ENCODE measurements at regions not wholly inside any gene's neighbourhood (a gene's known extent, or its start where the extent isn't known, plus 50 kb on each side); places are given as distances from the start of the nearest gene placed in this dataset.

- Histone ChIP-seq H3K36me3 (no peaks in the 10 kb centered on the region), H3K27ac (no peak overlapping the region), H3K4me3 (no peak overlapping the region), H3K4me1 (no peaks in the 10 kb centered on the region), H3K9me3 (no peaks in the 10 kb centered on the region), H3K27me3 (no peaks in the 10 kb centered on the region)
- TF ChIP-seq POLR2A (IDR thresholded peaks at IDR 0.05) (no peak), CTCF (IDR thresholded peaks at IDR 0.05 in 4 of 5, conservative IDR thresholded peaks at IDR 0.05 in 1 of 5) (no peak)
- intact Hi-C loops (cut with DNase I; ENCODE audit: low total_unique reads), result no loop called here
- ATAC-seq (no peak), DNase-seq (no peak)
- in situ Hi-C loops (cut with MboI; ENCODE audit: low sequenced_read_pairs in 4 of 4), result no loop called here
These were observed 795.2 kb upstream of the ID2 start for GRCh38 chr2:7886666-7887065.

DNA sequence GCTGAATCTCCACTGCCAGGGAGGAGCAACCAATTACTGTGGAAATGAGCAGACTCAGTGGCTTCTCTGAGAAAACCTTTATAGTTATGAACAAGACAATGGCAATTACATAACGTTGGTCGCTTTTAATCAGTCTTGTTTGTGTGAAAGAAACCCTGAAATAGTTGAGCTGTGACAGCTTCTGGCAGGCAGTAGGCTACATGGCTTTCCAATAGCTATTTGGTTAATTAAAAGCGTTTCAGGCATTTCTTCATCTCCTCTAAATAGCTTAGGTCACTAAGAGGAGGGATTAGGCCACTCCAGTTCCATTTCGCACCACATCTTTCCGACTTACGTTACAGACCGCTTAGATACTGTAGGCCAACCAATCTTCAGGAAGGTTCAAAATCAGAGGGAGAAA lies 794.4 kb upstream of the ID2 start:
- intact Hi-C loops (cut with DNase I; ENCODE audit: low total_unique reads) (no loop called here), in situ Hi-C loops (cut with MboI; ENCODE audit: low sequenced_read_pairs in 4 of 4) (no loop called here)
- no peaks in the 10 kb centered on the region for H3K9me3 ChIP-seq
- H3K4me1 ChIP-seq, result no peaks in the 10 kb centered on the region
- DNase-seq (no peak), ATAC-seq (no peak)
- no peak for TF ChIP-seq CTCF (IDR thresholded peaks at IDR 0.05 in 4 of 5, conservative IDR thresholded peaks at IDR 0.05 in 1 of 5)
- TF ChIP-seq POLR2A (IDR thresholded peaks at IDR 0.05), result no peak
- no peak overlapping the region for H3K4me3 ChIP-seq
- no peaks in the 10 kb centered on the region for H3K36me3 ChIP-seq
- no peak overlapping the region for H3K27ac ChIP-seq
- no peaks in the 10 kb centered on the region for H3K27me3 ChIP-seq

DNA sequence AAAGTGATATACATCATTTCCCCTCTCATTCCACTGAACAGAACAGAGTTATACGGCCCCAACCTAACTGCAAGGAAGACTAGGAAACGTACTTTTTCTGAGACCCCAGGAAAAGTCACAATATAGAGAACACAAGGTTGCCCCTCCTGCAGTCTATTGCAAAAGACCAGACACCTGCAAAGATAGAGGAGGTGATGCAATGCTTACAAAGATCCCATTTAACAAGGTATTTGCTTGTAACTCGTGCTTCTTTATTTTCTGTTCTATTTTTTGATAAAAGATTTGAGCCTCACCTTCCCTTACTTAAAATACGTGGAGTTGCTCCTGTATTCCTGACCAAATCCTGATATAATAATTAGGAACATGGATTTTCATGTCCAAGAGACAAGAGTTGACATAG lies 793.0 kb upstream of the ID2 start:
- in situ Hi-C loops (cut with MboI; ENCODE audit: low sequenced_read_pairs in 4 of 4) (no loop called here), intact Hi-C loops (cut with DNase I; ENCODE audit: low total_unique reads) (no loop called here)
- H3K9me3 ChIP-seq, result no peaks in the 10 kb centered on the region
- ATAC-seq (no peak), DNase-seq (no peak)
- H3K4me3 ChIP-seq, result no peak overlapping the region
- TF ChIP-seq CTCF (IDR thresholded peaks at IDR 0.05 in 4 of 5, conservative IDR thresholded peaks at IDR 0.05 in 1 of 5) (no peak), POLR2A (IDR thresholded peaks at IDR 0.05) (no peak)
- no peaks in the 10 kb centered on the region for H3K36me3 ChIP-seq
- H3K27ac ChIP-seq, result no peak overlapping the region
- no peaks in the 10 kb centered on the region for H3K4me1 ChIP-seq
- H3K27me3 ChIP-seq, result no peaks in the 10 kb centered on the region

DNA sequence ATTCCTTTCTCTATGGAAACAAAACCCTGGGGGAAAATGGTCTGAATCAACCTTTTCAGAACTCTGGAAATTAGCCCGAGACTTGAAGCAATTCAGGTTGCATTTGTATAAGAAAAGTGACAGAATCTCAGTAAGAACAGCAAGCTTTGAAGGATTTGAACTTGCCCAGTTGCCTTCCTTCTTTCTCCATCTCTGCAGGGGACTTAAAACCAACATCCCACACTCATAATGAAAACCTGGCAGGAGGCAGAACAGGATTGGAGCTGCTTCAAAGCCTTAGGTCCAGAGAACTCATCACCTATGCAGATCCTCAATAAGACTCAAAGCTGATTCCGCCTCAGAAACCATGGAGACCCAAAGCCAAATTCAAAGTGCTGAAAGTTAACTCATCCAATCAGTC lies 790.5 kb upstream of the ID2 start:
- Histone ChIP-seq H3K36me3 (no peaks in the 10 kb centered on the region), H3K4me1 (no peaks in the 10 kb centered on the region), H3K27me3 (no peaks in the 10 kb centered on the region), H3K4me3 (no peak overlapping the region), H3K27ac (no peak overlapping the region), H3K9me3 (no peaks in the 10 kb centered on the region)
- DNase-seq (no peak), ATAC-seq (no peak)
- in situ Hi-C loops (cut with MboI; ENCODE audit: low sequenced_read_pairs in 4 of 4) (no loop called here), intact Hi-C loops (cut with DNase I; ENCODE audit: low total_unique reads) (no loop called here)
- TF ChIP-seq POLR2A (IDR thresholded peaks at IDR 0.05), result no peak
- TF ChIP-seq CTCF (IDR thresholded peaks at IDR 0.05 in 4 of 5, conservative IDR thresholded peaks at IDR 0.05 in 1 of 5), result no peak

GRCh38 chr2:7895289-7895688 lies 786.6 kb upstream of the ID2 start:
- in situ Hi-C loops (cut with MboI; ENCODE audit: low sequenced_read_pairs in 4 of 4), result no loop called here
- no peaks in the 10 kb centered on the region for H3K4me1 ChIP-seq
- DNase-seq (no peak), ATAC-seq (no peak)
- intact Hi-C loops (cut with DNase I; ENCODE audit: low total_unique reads), result no loop called here
- no peaks in the 10 kb centered on the region for H3K36me3 ChIP-seq
- no peak overlapping the region for H3K27ac ChIP-seq
- H3K4me3 ChIP-seq, result no peak overlapping the region
- no peaks in the 10 kb centered on the region for H3K9me3 ChIP-seq
- no peaks in the 10 kb centered on the region for H3K27me3 ChIP-seq
- TF ChIP-seq POLR2A (IDR thresholded peaks at IDR 0.05), result no peak
